ENCODE measurements at regions not wholly inside any gene's neighbourhood (a gene's known extent, or its start where the extent isn't known, plus 50 kb on each side); places are given as distances from the start of the nearest gene placed in this dataset.

DNA sequence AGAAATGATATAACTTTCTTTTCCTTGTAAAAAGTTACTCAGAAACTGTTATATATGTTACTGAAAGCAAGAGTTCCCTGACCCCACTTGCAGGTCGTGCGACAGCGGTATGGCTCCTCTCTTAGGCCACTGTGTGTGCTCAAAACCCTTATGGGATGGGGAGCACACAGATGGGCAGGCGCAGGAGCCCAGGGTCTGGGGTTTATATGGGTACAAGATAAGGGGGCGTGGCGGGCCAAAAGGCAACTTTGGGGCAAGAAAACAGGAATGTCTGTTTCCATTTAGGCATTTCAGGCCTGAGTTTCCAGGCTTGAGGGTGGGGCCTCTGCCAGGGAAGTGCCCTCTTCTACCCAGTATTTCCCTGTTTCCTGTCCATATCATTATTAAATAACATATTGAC lies 736.5 kb downstream of the VGLL3 start:
- TF ChIP-seq, protein P1, sequence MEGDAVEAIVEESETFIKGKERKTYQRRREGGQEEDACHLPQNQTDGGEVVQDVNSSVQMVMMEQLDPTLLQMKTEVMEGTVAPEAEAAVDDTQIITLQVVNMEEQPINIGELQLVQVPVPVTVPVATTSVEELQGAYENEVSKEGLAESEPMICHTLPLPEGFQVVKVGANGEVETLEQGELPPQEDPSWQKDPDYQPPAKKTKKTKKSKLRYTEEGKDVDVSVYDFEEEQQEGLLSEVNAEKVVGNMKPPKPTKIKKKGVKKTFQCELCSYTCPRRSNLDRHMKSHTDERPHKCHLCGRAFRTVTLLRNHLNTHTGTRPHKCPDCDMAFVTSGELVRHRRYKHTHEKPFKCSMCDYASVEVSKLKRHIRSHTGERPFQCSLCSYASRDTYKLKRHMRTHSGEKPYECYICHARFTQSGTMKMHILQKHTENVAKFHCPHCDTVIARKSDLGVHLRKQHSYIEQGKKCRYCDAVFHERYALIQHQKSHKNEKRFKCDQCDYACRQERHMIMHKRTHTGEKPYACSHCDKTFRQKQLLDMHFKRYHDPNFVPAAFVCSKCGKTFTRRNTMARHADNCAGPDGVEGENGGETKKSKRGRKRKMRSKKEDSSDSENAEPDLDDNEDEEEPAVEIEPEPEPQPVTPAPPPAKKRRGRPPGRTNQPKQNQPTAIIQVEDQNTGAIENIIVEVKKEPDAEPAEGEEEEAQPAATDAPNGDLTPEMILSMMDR (IDR thresholded peaks at IDR 0.05; ENCODE audit: low read depth, low read length) = no peak
- no peak for TF ChIP-seq EZH2phosphoT487 (IDR thresholded peaks at IDR 0.05; ENCODE audit: low read depth)
